Common myeloid progenitor, CD34-positive (primary cell): ENCODE measurements at regions not wholly inside any gene's neighbourhood (a gene's known extent, or its start where the extent isn't known, plus 50 kb on each side); places are given as distances from the start of the nearest gene placed in this dataset.

Experiments used
- CTCF ChIA-PET: fragments of 350-600 bp; sonication (Branson Sonifier 250); formaldehyde crosslinking; loops from one replicate; lab custom pipeline; 2021; ENCODE audit warnings: antibody characterized with exemption; lab: Charles Lee
- POLR2A ChIA-PET: fragments of 350-600 bp; sonication (Branson Sonifier 250); formaldehyde crosslinking; loops from one replicate; lab custom pipeline; 2021; ENCODE audit warnings: antibody characterized with exemption; lab: Charles Lee
- DNase-seq, 3 donors: peaks; one replicate each; pipeline versions ENCODE4 v3.0.0 to v3.0.0-alpha.2; 2013
- H3K27ac ChIP-seq, 2 experiments: 1 replicate in 1 of 2; 2 replicates in 1 of 2; pipeline ENCODE4 v1.7.0; 2013; ENCODE audit warnings: inconsistent platforms in 2 of 2, low read length in 2 of 2, mild to moderate bottlenecking in 2 of 2, low read depth in 1 of 2, moderate library complexity in 1 of 2; ENCODE audit not compliant: severe bottlenecking in 2 of 2, insufficient read depth in 1 of 2, poor library complexity in 1 of 2
- H3K27me3 ChIP-seq, 5 experiments: replicated peaks in 2 of 5; 1 replicate in 3 of 5; 2 replicates in 2 of 5; pipeline versions ENCODE4 v1.6.1 to v1.7.0; 2013; ENCODE audit warnings: low read length in 4 of 5, mild to moderate bottlenecking in 2 of 5, moderate library complexity in 2 of 5, inconsistent platforms in 1 of 5; ENCODE audit not compliant: insufficient read depth in 5 of 5, control insufficient read depth in 4 of 5
- H3K36me3 ChIP-seq, 4 experiments: 1 replicate in 2 of 4; 2 replicates in 2 of 4; pipeline versions ENCODE4 v1.6.1 to v1.7.0; 2013; ENCODE audit warnings: low read length in 3 of 4, control low read depth in 1 of 4, mild to moderate bottlenecking in 1 of 4; ENCODE audit not compliant: control insufficient read depth in 4 of 4, insufficient read depth in 4 of 4
- H3K4me1 ChIP-seq, 4 experiments: 1 replicate in 3 of 4; 2 replicates in 1 of 4; pipeline versions ENCODE4 v1.6.1 to v1.7.1; 2013; ENCODE audit warnings: low read length in 3 of 4, mild to moderate bottlenecking in 3 of 4, control low read depth in 1 of 4, inconsistent platforms in 1 of 4, moderate library complexity in 1 of 4; ENCODE audit not compliant: control insufficient read depth in 4 of 4, insufficient read depth in 4 of 4; ENCODE audit errors: control extremely low read depth in 1 of 4
- H3K4me3 ChIP-seq, 7 experiments: 1 replicate in 4 of 7; 2 replicates in 3 of 7; pipeline versions ENCODE4 v1.5.1 to v1.7.0; 2013; ENCODE audit warnings: mild to moderate bottlenecking in 7 of 7, low read length in 6 of 7, moderate library complexity in 6 of 7, inconsistent platforms in 2 of 7, low read depth in 2 of 7, control low read depth in 1 of 7; ENCODE audit not compliant: insufficient read depth in 4 of 7, control insufficient read depth in 1 of 7; ENCODE audit errors: extremely low read depth in 1 of 7
- H3K9me3 ChIP-seq, 5 experiments: 1 replicate in 4 of 5; 2 replicates in 1 of 5; pipeline versions ENCODE4 v1.6.1 to v1.7.1; 2013; ENCODE audit warnings: low read length in 4 of 5, mild to moderate bottlenecking in 2 of 5, inconsistent platforms in 1 of 5, low read depth in 1 of 5, moderate library complexity in 1 of 5; ENCODE audit not compliant: control insufficient read depth in 4 of 5, insufficient read depth in 2 of 5; ENCODE audit errors: control extremely low read depth in 1 of 5
- WGBS: methylation state at CpG from one replicate; pipeline ENCODE4 v1.1.5; 2013; ENCODE audit not compliant: insufficient coverage; 5-methylcytosine and 5-hydroxymethylcytosine counted together

- no peaks in the 10 kb centered on the region for H3K9me3 ChIP-seq
- peaks cover 0 to 2% (median 0%) of the 10 kb centered on the region in 5 experiments for H3K27me3 ChIP-seq
- H3K4me3 ChIP-seq: no peak overlapping the region
- ChIA-PET POLR2A (no interaction called here), CTCF (no interaction called here)
- no peaks in the 10 kb centered on the region for H3K4me1 ChIP-seq
- WGBS: 100% methylated on average over 2 of the region's 4 CpGs
- no peaks in the 10 kb centered on the region for H3K36me3 ChIP-seq
- no peak overlapping the region for H3K27ac ChIP-seq
- no peak for DNase-seq
These were observed 130.8 kb downstream of the ZNF621 start for GRCh38 chr3:40655551-40655950.

- 100% methylated on average over 2 of the region's 3 CpGs for WGBS
- no peaks in the 10 kb centered on the region for H3K36me3 ChIP-seq
- no peak overlapping the region for H3K4me3 ChIP-seq
- H3K27me3 ChIP-seq: no peaks in the 10 kb centered on the region
- ChIA-PET POLR2A (no interaction called here), CTCF (interaction anchor here (1.3 kb wide), 1 partner anchor 13 kb away, joined by 3 read pairs; no protein-coding TSS in a partner anchor)
- no peaks in the 10 kb centered on the region for H3K9me3 ChIP-seq
- H3K27ac ChIP-seq: no peak overlapping the region
- no peak for DNase-seq
- H3K4me1 ChIP-seq: no peaks in the 10 kb centered on the region
These were observed 132.9 kb downstream of the ZNF621 start for GRCh38 chr3:40657623-40658022.

DNA sequence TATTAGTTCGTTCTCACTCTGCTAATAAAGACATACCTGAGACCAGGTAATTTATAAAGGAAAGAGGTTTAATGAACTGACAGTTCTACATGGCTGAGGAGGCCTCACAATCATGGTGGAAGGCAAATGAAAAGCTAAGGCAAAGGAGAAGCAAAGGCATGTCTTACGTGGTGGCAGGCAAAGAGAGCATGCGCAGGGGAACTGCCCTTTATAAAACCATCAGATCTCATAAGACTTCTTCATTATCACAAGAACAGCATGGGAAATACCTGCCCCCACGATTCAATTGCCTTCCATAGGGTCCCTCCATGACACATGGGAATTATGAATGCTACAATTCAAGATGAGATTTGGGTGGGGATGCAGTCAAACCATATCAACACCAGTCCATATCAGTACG is 133.5 kb downstream of the ZNF621 start:
- POLR2A ChIA-PET: no interaction called here
- Histone ChIP-seq H3K4me1 (no peaks in the 10 kb centered on the region), H3K27me3 (no peaks in the 10 kb centered on the region), H3K4me3 (no peak overlapping the region), H3K27ac (no peak overlapping the region), H3K9me3 (no peaks in the 10 kb centered on the region), H3K36me3 (no peaks in the 10 kb centered on the region)
- WGBS: no CpG with 5 or more reads among the region's 5 CpGs
- no peak for DNase-seq
- CTCF ChIA-PET: interaction anchor here (1.3 kb wide), 1 partner anchor 13 kb away, joined by 3 read pairs; no protein-coding TSS in a partner anchor

GRCh38 chr3:40660554-40660953 is 135.8 kb downstream of the ZNF621 start:
- no peaks in the 10 kb centered on the region for H3K9me3 ChIP-seq
- no peaks in the 10 kb centered on the region for H3K27me3 ChIP-seq
- WGBS: 89% methylated on average over 1 of the region's 1 CpG
- CTCF ChIA-PET: no interaction called here
- peak in 1 of 3 donors; percentile 10 for DNase-seq
- no peaks in the 10 kb centered on the region for H3K4me1 ChIP-seq
- POLR2A ChIA-PET: no interaction called here
- H3K27ac ChIP-seq: no peak overlapping the region
- no peak overlapping the region for H3K4me3 ChIP-seq
- H3K36me3 ChIP-seq: no peaks in the 10 kb centered on the region

GRCh38 chr3:40661284-40661683 is 136.5 kb downstream of the ZNF621 start:
- ChIA-PET POLR2A (no interaction called here), CTCF (no interaction called here)
- no peaks in the 10 kb centered on the region for H3K4me1 ChIP-seq
- no CpG with 5 or more reads among the region's 1 CpG for WGBS
- no peaks in the 10 kb centered on the region for H3K36me3 ChIP-seq
- no peaks in the 10 kb centered on the region for H3K9me3 ChIP-seq
- no peaks in the 10 kb centered on the region for H3K27me3 ChIP-seq
- DNase-seq: peak in 2 of 3 donors; percentile 14 to 50
- no peak overlapping the region for H3K27ac ChIP-seq
- no peak overlapping the region for H3K4me3 ChIP-seq

GRCh38 chr3:40663280-40663679 is 138.5 kb downstream of the ZNF621 start:
- DNase-seq: no peak
- Histone ChIP-seq H3K27me3 (no peaks in the 10 kb centered on the region), H3K4me1 (no peaks in the 10 kb centered on the region), H3K27ac (no peak overlapping the region), H3K9me3 (no peaks in the 10 kb centered on the region), H3K36me3 (no peaks in the 10 kb centered on the region), H3K4me3 (no peak overlapping the region)
- WGBS: 92% methylated on average over 3 of the region's 6 CpGs
- ChIA-PET POLR2A (no interaction called here), CTCF (no interaction called here)

DNA sequence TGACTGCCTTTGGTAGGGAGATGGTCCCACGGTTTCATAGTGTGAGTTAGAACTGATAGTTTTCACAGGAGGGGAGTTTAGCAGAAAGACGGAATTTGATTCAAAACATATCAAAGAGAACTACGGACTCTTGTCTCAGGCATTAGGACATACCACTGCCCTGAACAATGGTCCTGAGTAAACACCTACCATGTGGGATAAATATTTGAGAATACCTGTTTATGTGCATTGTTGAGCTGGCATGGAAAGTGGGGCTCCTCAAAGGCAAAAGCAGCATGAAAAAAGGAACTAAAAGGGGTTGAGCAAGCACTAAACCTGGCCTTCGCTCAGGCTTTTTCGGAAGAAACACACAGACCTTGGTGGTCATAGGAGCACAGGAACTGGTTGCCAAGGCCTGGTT is 144.4 kb downstream of the ZNF621 start:
- Histone ChIP-seq H3K27ac (no peak overlapping the region), H3K4me3 (no peak overlapping the region), H3K27me3 (no peaks in the 10 kb centered on the region), H3K9me3 (peaks cover 0 to 2% (median 0%) of the 10 kb centered on the region in 5 experiments), H3K4me1 (no peaks in the 10 kb centered on the region), H3K36me3 (no peaks in the 10 kb centered on the region)
- 100% methylated on average over 5 of the region's 5 CpGs for WGBS
- ChIA-PET POLR2A (no interaction called here), CTCF (no interaction called here)
- DNase-seq: no peak
